H9 (cell line): ENCODE measurements at regions not wholly inside any gene's neighbourhood (a gene's known extent, or its start where the extent isn't known, plus 50 kb on each side); places are given as distances from the start of the nearest gene placed in this dataset.

Source experiments
- DNase-seq: peaks from one replicate; pipeline ENCODE4 v3.0.0-alpha.2; 2017
- H2AFZ ChIP-seq: one replicate; pipeline ENCODE4 v1.6.1; 2013; ENCODE audit warnings: mild to moderate bottlenecking, low read length, control low read depth, moderate library complexity
- H2AK5ac ChIP-seq: 2 replicates; pipeline ENCODE4 v1.6.1; 2013; ENCODE audit warnings: low read length, control low read depth, mixed read lengths; ENCODE audit not compliant: insufficient read length
- H2BK120ac ChIP-seq: one replicate; pipeline ENCODE4 v1.6.1; 2013; ENCODE audit warnings: low read depth, mild to moderate bottlenecking, low read length, control low read depth, inconsistent platforms; ENCODE audit not compliant: poor library complexity, severe bottlenecking
- H2BK12ac ChIP-seq: 2 replicates; pipeline ENCODE4 v1.6.1; 2013; ENCODE audit warnings: low read length, control low read depth, mixed read lengths, low read depth; ENCODE audit not compliant: insufficient read length
- H2BK15ac ChIP-seq: 2 replicates; pipeline ENCODE4 v1.6.1; 2013; ENCODE audit warnings: low read depth, low read length, control low read depth
- H2BK20ac ChIP-seq: one replicate; pipeline ENCODE4 v1.6.1; 2013; ENCODE audit warnings: low read depth, mild to moderate bottlenecking, low read length, control low read depth, inconsistent platforms; ENCODE audit not compliant: poor library complexity, severe bottlenecking
- H2BK5ac ChIP-seq: 2 replicates; pipeline ENCODE4 v1.6.1; 2013; ENCODE audit warnings: low read length, control low read depth, mixed read lengths; ENCODE audit not compliant: insufficient read length
- H3K14ac ChIP-seq: 2 replicates; pipeline ENCODE4 v1.6.1; 2013; ENCODE audit warnings: low read length, control low read depth; ENCODE audit not compliant: insufficient read depth
- H3K18ac ChIP-seq: 2 replicates; pipeline ENCODE4 v1.6.1; 2013; ENCODE audit warnings: low read depth, mild to moderate bottlenecking, mixed read lengths, low read length, control low read depth; ENCODE audit not compliant: insufficient read length
- H3K23ac ChIP-seq: 2 replicates; pipeline ENCODE4 v1.6.1; 2013; ENCODE audit warnings: low read length, control low read depth, mixed read lengths, low read depth; ENCODE audit not compliant: insufficient read length
- H3K23me2 ChIP-seq: 2 replicates; pipeline ENCODE4 v1.6.1; 2013; ENCODE audit warnings: low read depth, mild to moderate bottlenecking, mixed read lengths, low read length, control low read depth; ENCODE audit not compliant: insufficient read length, poor library complexity, severe bottlenecking
- H3K27ac ChIP-seq: 2 replicates; pipeline ENCODE4 v1.5.1; 2013; ENCODE audit warnings: low read length, control low read depth, mixed read lengths, low read depth; ENCODE audit not compliant: insufficient read length
- H3K27me3 ChIP-seq: 2 replicates; pipeline ENCODE4 v1.6.1; 2013; ENCODE audit warnings: low read length, control low read depth, inconsistent platforms; ENCODE audit not compliant: insufficient read depth
- H3K4ac ChIP-seq: 2 replicates; pipeline ENCODE4 v1.6.1; 2013; ENCODE audit warnings: low read depth, mild to moderate bottlenecking, control low read depth, inconsistent platforms, low read length, moderate library complexity
- H3K4me1 ChIP-seq: 2 replicates; pipeline ENCODE4 v1.6.1; 2013; ENCODE audit warnings: low read length, control low read depth, inconsistent platforms; ENCODE audit not compliant: insufficient read depth
- H3K4me2 ChIP-seq: 2 replicates; pipeline ENCODE4 v1.6.1; 2013; ENCODE audit warnings: low read length, control low read depth, mixed read lengths; ENCODE audit not compliant: insufficient read length, insufficient read depth
- H3K56ac ChIP-seq: 2 replicates; pipeline ENCODE4 v1.6.1; 2013; ENCODE audit warnings: low read depth, mild to moderate bottlenecking, mixed read lengths, low read length, control low read depth; ENCODE audit not compliant: insufficient read length
- H3K79me1 ChIP-seq: 2 replicates; pipeline ENCODE4 v1.6.1; 2013; ENCODE audit warnings: low read depth, mild to moderate bottlenecking, moderate library complexity, low read length, control low read depth, inconsistent platforms; ENCODE audit not compliant: insufficient read depth, poor library complexity, severe bottlenecking
- H3K79me2 ChIP-seq: 2 replicates; pipeline ENCODE4 v1.6.1; 2013; ENCODE audit warnings: low read length, control low read depth, inconsistent platforms; ENCODE audit not compliant: insufficient read depth
- H3K9ac ChIP-seq: 2 replicates; pipeline ENCODE4 v1.6.1; 2013; ENCODE audit warnings: low read length, control low read depth, mixed read lengths; ENCODE audit not compliant: insufficient read length; ENCODE audit errors: extremely low read depth
- H3K9me3 ChIP-seq: one replicate; pipeline ENCODE4 v1.6.1; 2013; ENCODE audit warnings: low read depth, low read length, inconsistent platforms; ENCODE audit not compliant: control insufficient read depth
- H3T11ph ChIP-seq: one replicate; pipeline ENCODE4 v1.6.1; 2013; ENCODE audit warnings: mild to moderate bottlenecking, low read length, control low read depth, inconsistent platforms
- H4K20me1 ChIP-seq: one replicate; pipeline ENCODE4 v1.6.1; 2013; ENCODE audit not compliant: control insufficient read depth, insufficient read length, insufficient read depth
- H4K5ac ChIP-seq: 2 replicates; pipeline ENCODE4 v1.6.1; 2013; ENCODE audit warnings: low read depth, mild to moderate bottlenecking, mixed read lengths, low read length, control low read depth; ENCODE audit not compliant: insufficient read length
- H4K8ac ChIP-seq: replicated peaks from 2 replicates; pipeline ENCODE4 v1.6.1; 2013; ENCODE audit warnings: low read length, control low read depth, mixed read lengths, low read depth; ENCODE audit not compliant: insufficient read length
- H4K91ac ChIP-seq: 2 replicates; pipeline ENCODE4 v1.6.1; 2013; ENCODE audit warnings: low read depth, mild to moderate bottlenecking, moderate library complexity, mixed read lengths, low read length, control low read depth; ENCODE audit not compliant: insufficient read length
- H3K27ac Mint-ChIP-seq, 3 experiments: 2 replicates in 2 of 3; 3 replicates in 1 of 3; pipeline ENCODE4 v1.8.0; 2020 to 2021; ENCODE audit warnings: mixed read lengths in 3 of 3, mild to moderate bottlenecking in 1 of 3, moderate library complexity in 1 of 3
- H3K27me3 Mint-ChIP-seq: 2 replicates; pipeline ENCODE4 v1.8.0; 2021; ENCODE audit warnings: low read depth, mild to moderate bottlenecking, moderate library complexity, mixed read lengths
- H3K36me3 Mint-ChIP-seq, 3 experiments: 2 replicates in 2 of 3; 3 replicates in 1 of 3; pipeline ENCODE4 v1.8.0; 2020 to 2021; ENCODE audit warnings: low read depth in 3 of 3, mixed read lengths in 3 of 3; ENCODE audit not compliant: insufficient read depth in 1 of 3
- H3K4me1 Mint-ChIP-seq, 2 experiments: 2 replicates each; pipeline ENCODE4 v1.8.0; 2020; ENCODE audit warnings: mixed read lengths in 2 of 2
- H3K4me3 Mint-ChIP-seq, 2 experiments: 2 replicates in 1 of 2; 3 replicates in 1 of 2; pipeline ENCODE4 v1.8.0; 2020 to 2021; ENCODE audit warnings: mild to moderate bottlenecking in 2 of 2, mixed read lengths in 2 of 2, moderate library complexity in 1 of 2
- H3K9me3 Mint-ChIP-seq, 2 experiments: 2 replicates in 1 of 2; 3 replicates in 1 of 2; pipeline ENCODE4 v1.8.0; 2020; ENCODE audit warnings: mild to moderate bottlenecking in 2 of 2, mixed read lengths in 2 of 2, moderate library complexity in 1 of 2
- WGBS: extraction: QIAGEN DNeasy Blood & Tissue Kit; methylation state at CpG from one replicate; pipeline ENCODE4 v1.1.7; 2013; ENCODE audit warnings: missing lambda C conversion rate, low lambda C conversion rate, mixed read lengths; ENCODE audit not compliant: insufficient read length; ENCODE audit errors: extremely low coverage; 5-methylcytosine and 5-hydroxymethylcytosine counted together
- TF ChIP-seq, protein P1 (sequence below): fragments of 200-600 bp; sonication (generic); conservative IDR thresholded peaks from 3 replicates; pipeline ENCODE4 v1.8.0; 2021; ENCODE audit warnings: antibody characterized with exemption, mild to moderate bottlenecking

DNA sequence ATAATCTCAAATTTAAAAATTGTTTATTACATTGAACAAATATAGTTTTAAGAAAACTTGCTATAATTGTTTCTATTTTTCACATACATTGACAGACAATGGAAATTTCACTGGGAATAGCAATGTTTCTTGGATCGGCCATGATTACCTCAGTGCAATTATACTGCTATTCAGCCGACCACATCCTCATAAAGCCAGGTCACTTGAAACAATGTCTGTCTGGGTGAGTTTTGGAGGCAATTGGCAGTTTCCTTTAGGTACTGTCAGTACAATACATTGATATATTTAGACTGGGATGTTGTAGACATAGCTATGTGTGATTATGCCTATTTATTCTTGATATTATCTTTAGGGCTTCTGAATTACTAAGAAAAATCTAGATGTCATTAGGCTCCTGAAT lies 89.5 kb upstream of the VEGFC start:
- H4K91ac ChIP-seq = no peak overlapping the region
- no peak overlapping the region for H3K4ac ChIP-seq
- no peak overlapping the region for H2AK5ac ChIP-seq
- Mint-ChIP-seq H3K36me3 (peaks cover 0 to 5% (median 0%) of the 10 kb centered on the region in 3 experiments; a peak in 2 of 7 replicates), H3K4me3 (no peak overlapping the region), H3K4me1 (peaks cover 0 to 8% of the 10 kb centered on the region in 2 experiments; a peak in 2 of 4 replicates), H3K9me3 (peaks cover 0 to 2% of the 10 kb centered on the region in 2 experiments; a peak in 2 of 5 replicates), H3K27me3 (no peaks in the 10 kb centered on the region; the same call in 1 of the 2 replicates), H3K27ac (no peak overlapping the region)
- no peaks in the 10 kb centered on the region for H4K20me1 ChIP-seq
- H2BK12ac ChIP-seq = no peak overlapping the region
- no peak overlapping the region for H3K14ac ChIP-seq
- H2AFZ ChIP-seq = no peak overlapping the region
- no peaks in the 10 kb centered on the region for H3K79me1 ChIP-seq
- no peaks in the 10 kb centered on the region for H3K4me1 ChIP-seq
- H3K9ac ChIP-seq = no peak overlapping the region
- no CpG with 5 or more reads among the region's 2 CpGs for WGBS
- no peak overlapping the region for H3K4me2 ChIP-seq
- H3K18ac ChIP-seq = no peak overlapping the region
- no peak overlapping the region for H3T11ph ChIP-seq
- no peak overlapping the region for H4K8ac ChIP-seq
- H2BK20ac ChIP-seq = no peak overlapping the region
- H3K9me3 ChIP-seq = no peaks in the 10 kb centered on the region
- DNase-seq = no peak
- no peak overlapping the region for H3K23ac ChIP-seq
- H4K5ac ChIP-seq = no peak overlapping the region
- no peak overlapping the region for H2BK15ac ChIP-seq
- H2BK5ac ChIP-seq = no peak overlapping the region
- no peaks in the 10 kb centered on the region for H3K27me3 ChIP-seq
- H3K27ac ChIP-seq = no peak overlapping the region
- H3K79me2 ChIP-seq = no peaks in the 10 kb centered on the region
- H3K23me2 ChIP-seq = no peaks in the 10 kb centered on the region
- TF ChIP-seq, protein P1, sequence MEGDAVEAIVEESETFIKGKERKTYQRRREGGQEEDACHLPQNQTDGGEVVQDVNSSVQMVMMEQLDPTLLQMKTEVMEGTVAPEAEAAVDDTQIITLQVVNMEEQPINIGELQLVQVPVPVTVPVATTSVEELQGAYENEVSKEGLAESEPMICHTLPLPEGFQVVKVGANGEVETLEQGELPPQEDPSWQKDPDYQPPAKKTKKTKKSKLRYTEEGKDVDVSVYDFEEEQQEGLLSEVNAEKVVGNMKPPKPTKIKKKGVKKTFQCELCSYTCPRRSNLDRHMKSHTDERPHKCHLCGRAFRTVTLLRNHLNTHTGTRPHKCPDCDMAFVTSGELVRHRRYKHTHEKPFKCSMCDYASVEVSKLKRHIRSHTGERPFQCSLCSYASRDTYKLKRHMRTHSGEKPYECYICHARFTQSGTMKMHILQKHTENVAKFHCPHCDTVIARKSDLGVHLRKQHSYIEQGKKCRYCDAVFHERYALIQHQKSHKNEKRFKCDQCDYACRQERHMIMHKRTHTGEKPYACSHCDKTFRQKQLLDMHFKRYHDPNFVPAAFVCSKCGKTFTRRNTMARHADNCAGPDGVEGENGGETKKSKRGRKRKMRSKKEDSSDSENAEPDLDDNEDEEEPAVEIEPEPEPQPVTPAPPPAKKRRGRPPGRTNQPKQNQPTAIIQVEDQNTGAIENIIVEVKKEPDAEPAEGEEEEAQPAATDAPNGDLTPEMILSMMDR = no peak
- H3K56ac ChIP-seq = no peak overlapping the region
- no peak overlapping the region for H2BK120ac ChIP-seq
